ENCODE measurements at regions not wholly inside any gene's neighbourhood (a gene's known extent, or its start where the extent isn't known, plus 50 kb on each side); places are given as distances from the start of the nearest gene placed in this dataset.
A peak's percentile ranks its signal among the peaks of the same experiment; 100 is the strongest.

DNA sequence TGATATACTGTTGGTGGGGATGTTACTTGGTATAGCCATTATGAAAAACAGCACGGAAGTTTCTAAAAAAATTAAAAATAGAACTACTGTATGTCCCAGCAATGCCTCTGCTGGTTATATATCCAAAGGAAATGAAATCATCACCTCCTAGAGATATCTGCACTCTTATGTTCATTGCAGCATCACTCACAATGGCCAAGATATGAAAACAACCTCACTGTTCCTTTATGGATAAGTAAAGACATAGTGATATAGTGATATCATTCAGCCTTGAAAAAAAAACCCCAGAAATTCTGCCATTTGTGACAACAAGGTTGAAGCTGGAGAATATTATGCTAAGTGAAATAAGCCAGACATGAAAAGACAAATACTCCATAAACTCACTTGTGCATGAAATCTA, 543.8 kb upstream of the SLIT2 start:
- ATAC-seq (no peak), DNase-seq (no peak)
- intact Hi-C loops (cut with DNase I), result no loop called here
- Histone ChIP-seq H3K9me3 (ENCODE audit: control insufficient read depth, low read length) (no peaks in the 10 kb centered on the region), H3K4me3 (ENCODE audit: low read length) (no peak overlapping the region), H3K4me1 (ENCODE audit: control insufficient read depth, insufficient read depth, low read length) (no peaks in the 10 kb centered on the region), H3K27me3 (ENCODE audit: control insufficient read depth, insufficient read depth) (no peaks in the 10 kb centered on the region), H3K27ac (ENCODE audit: low read length) (no peak overlapping the region)
- 49% methylated on average over 1 of the region's 1 CpG for WGBS

DNA sequence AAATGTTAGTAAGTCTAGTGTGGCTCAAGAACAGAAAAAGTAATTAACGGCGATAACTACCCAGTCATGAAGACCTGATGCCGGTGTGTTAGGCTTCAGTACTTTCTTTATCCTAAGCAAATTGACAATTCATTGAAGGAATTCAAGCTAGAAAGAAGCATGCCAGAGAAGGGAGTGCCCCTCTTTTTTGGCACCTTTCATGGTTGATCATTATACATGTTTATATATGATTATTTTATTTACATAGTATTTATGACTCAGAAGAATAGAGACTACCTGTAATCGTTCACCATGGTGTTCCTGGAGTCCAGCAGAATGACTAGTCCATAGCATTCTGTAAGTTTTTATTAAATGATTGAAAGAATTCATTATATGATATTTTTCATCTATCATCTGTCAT, 548.3 kb upstream of the SLIT2 start:
- Histone ChIP-seq H3K27ac (ENCODE audit: low read length) (no peak overlapping the region), H3K4me3 (ENCODE audit: low read length) (no peak overlapping the region), H3K4me1 (ENCODE audit: control insufficient read depth, insufficient read depth, low read length) (no peaks in the 10 kb centered on the region), H3K9me3 (ENCODE audit: control insufficient read depth, low read length) (no peaks in the 10 kb centered on the region), H3K27me3 (ENCODE audit: control insufficient read depth, insufficient read depth) (no peaks in the 10 kb centered on the region)
- intact Hi-C loops (cut with DNase I), result no loop called here
- ATAC-seq, result no peak
- WGBS, result 92% methylated on average over 4 of the region's 4 CpGs
- DNase-seq, result no peak

DNA sequence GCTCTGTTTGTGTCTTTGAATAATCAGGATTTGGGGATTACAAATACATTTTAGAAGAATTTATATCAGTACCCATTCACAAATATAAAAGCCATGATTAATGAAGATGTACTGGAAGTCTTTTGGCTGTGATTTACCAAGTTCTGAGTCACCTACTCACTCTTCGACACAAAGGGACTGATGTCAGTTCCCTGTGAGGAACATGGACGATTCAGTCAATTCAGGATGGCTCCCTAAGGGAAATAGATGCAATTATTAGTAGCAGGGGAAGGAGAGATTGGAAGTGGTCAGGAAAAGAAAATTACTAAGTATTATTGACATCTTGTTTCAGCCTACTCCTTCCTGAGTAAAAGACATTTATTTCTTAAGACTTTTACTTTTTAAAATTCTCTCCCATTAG, 550.7 kb upstream of the SLIT2 start:
- intact Hi-C loops (cut with DNase I), result no loop called here
- no peaks in the 10 kb centered on the region for H3K4me1 ChIP-seq (ENCODE audit: control insufficient read depth, insufficient read depth, low read length)
- H3K27ac ChIP-seq (ENCODE audit: low read length), result no peak overlapping the region
- no peak for ATAC-seq
- no peak for DNase-seq
- 31% methylated on average over 2 of the region's 2 CpGs for WGBS
- no peaks in the 10 kb centered on the region for H3K27me3 ChIP-seq (ENCODE audit: control insufficient read depth, insufficient read depth)
- no peak overlapping the region for H3K4me3 ChIP-seq (ENCODE audit: low read length)
- no peaks in the 10 kb centered on the region for H3K9me3 ChIP-seq (ENCODE audit: control insufficient read depth, low read length)

DNA sequence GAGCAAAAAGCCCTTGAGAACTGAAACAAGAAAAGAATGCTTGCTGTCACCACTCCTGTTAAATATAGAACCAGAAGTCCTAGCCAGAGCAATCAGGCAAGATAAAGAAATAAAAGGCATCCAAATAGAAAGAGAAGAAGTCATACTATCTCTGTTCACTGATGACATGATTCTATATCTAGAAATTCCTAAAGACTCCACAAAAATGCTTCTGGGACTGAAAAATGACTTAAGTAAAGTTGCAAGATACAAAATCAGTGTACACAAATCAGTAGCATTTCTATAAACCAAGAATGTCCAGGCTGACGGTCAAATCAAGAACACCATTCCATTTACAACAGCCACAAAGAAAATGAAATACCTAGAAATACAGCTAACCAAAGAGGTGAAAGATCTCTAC, 552.7 kb upstream of the SLIT2 start:
- H3K27ac ChIP-seq (ENCODE audit: low read length), result no peak overlapping the region
- no peak for ATAC-seq
- no peak for DNase-seq
- no peak overlapping the region for H3K4me3 ChIP-seq (ENCODE audit: low read length)
- WGBS, result 61% methylated on average over 1 of the region's 1 CpG
- intact Hi-C loops (cut with DNase I), result no loop called here
- no peaks in the 10 kb centered on the region for H3K9me3 ChIP-seq (ENCODE audit: control insufficient read depth, low read length)
- peaks cover 3% of the 10 kb centered on the region for H3K4me1 ChIP-seq (ENCODE audit: control insufficient read depth, insufficient read depth, low read length)
- H3K27me3 ChIP-seq (ENCODE audit: control insufficient read depth, insufficient read depth), result no peaks in the 10 kb centered on the region

DNA sequence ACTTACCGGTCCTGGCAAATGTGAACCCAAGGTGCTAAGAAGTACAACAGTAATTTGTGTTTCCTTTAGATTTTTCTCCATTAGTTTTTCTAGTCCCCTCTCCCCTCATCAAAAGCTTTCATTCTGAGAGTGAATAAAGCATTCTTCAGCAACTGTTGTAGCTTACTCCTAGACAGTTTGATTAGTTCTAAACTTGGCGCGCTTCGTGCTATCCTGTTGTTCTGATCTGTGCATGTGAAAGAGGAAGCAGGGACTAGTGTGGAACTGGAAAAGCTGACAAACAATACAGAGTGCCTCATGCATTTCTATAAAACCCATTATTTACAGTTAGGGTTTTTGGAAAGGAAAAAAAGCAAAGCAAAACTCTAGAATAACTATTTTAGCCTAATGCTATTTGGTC, 556.9 kb upstream of the SLIT2 start:
- peak in 1 of 3 donors; percentile 29 for DNase-seq
- Histone ChIP-seq H3K27me3 (ENCODE audit: control insufficient read depth, insufficient read depth) (no peaks in the 10 kb centered on the region), H3K27ac (ENCODE audit: low read length) (no peak overlapping the region), H3K4me1 (ENCODE audit: control insufficient read depth, insufficient read depth, low read length) (peaks cover 3% of the 10 kb centered on the region), H3K4me3 (ENCODE audit: low read length) (no peak overlapping the region), H3K9me3 (ENCODE audit: control insufficient read depth, low read length) (no peaks in the 10 kb centered on the region)
- peak in 1 of 2 donors; percentile 41 for ATAC-seq
- WGBS, result 33% methylated on average over 4 of the region's 4 CpGs
- intact Hi-C loops (cut with DNase I), result no loop called here

DNA sequence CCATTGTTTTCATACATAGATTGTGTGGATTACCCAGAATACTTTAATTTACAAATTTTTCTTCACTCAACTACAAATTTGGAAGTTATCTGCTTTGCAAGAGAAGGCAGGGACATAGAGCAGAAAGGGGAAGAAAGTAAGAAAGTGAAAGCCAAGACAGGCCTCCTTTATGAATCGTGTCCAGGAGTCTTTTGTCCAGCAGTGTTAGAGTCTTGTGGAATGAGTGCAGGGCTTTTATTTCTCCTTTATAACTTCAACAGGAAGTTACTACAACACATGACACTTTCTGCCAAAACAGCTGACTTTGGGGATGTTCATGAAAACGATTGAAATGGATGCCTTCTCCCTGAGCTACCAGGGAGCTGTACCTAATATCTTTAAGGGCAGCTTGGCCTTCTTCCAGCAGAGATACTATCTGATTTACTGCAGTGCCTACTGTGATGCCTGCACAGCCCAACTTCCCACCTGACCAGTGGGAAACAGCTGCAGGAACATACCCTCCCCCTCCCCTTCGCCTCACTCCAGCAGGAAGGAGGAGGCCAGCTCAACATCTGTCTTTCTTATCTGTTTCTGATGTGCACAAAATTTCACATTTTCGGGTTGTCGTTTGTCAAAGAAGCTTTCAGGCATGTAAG, 557.7 kb upstream of the SLIT2 start:
- 33% methylated on average over 5 of the region's 5 CpGs for WGBS
- intact Hi-C loops (cut with DNase I), result no loop called here
- Histone ChIP-seq H3K9me3 (ENCODE audit: control insufficient read depth, low read length) (no peaks in the 10 kb centered on the region), H3K27ac (ENCODE audit: low read length) (no peak overlapping the region), H3K4me1 (ENCODE audit: control insufficient read depth, insufficient read depth, low read length) (peaks cover 3% of the 10 kb centered on the region), H3K27me3 (ENCODE audit: control insufficient read depth, insufficient read depth) (no peaks in the 10 kb centered on the region), H3K4me3 (ENCODE audit: low read length) (no peak overlapping the region)
- DNase-seq, result peak in 1 of 3 donors; percentile 18
- ATAC-seq, result peak; percentile 34 to 71

DNA sequence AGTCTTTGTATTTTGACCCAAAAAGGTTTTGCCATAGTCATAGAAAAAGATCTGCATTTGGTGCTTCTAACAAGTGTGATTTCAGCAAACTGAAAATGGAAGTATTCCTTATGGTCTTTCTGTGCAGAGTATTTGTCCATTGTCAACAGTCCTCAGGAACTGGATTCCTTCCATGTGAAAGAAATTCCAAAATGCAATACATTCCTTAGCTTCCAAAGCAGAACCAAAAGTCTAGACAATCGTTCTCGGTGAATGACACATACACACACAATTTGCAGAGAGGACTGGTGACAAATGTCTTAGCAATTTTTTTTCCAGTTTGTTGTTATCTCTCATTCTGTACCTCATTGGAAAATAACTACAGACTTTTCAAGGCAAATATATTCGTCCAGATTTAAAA, 562.2 kb upstream of the SLIT2 start:
- intact Hi-C loops (cut with DNase I), result no loop called here
- ATAC-seq (peak in 1 of 2 donors; percentile 54), DNase-seq (no peak)
- Histone ChIP-seq H3K4me3 (ENCODE audit: low read length) (no peak overlapping the region), H3K9me3 (ENCODE audit: control insufficient read depth, low read length) (no peaks in the 10 kb centered on the region), H3K4me1 (ENCODE audit: control insufficient read depth, insufficient read depth, low read length) (peaks cover 3% of the 10 kb centered on the region), H3K27me3 (ENCODE audit: control insufficient read depth, insufficient read depth) (no peaks in the 10 kb centered on the region), H3K27ac (ENCODE audit: low read length) (no peak overlapping the region)
- 39% methylated on average over 3 of the region's 3 CpGs for WGBS

DNA sequence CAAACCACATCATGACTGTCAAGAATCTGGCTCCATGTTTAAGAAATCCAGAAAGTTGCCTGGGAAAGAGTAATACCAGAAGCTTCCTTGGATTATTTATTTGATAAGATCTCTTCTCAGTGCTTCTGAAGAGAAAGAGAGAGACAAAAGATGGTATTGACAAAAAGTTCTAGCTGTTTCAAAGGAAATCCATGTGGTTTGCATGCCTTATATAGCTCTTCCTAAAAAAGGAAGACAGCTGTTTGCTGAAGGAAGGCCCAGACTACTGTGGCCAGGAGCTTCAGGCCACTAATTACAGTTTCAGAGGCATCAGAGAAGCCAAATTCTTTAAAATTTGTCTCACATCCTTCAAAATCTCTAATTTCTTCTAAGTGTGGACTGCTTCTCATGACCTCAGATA, 565.2 kb upstream of the SLIT2 start:
- no peaks in the 10 kb centered on the region for H3K27me3 ChIP-seq (ENCODE audit: control insufficient read depth, insufficient read depth)
- no peaks in the 10 kb centered on the region for H3K9me3 ChIP-seq (ENCODE audit: control insufficient read depth, low read length)
- DNase-seq (no peak), ATAC-seq (no peak)
- H3K27ac ChIP-seq (ENCODE audit: low read length), result no peak overlapping the region
- H3K4me1 ChIP-seq (ENCODE audit: control insufficient read depth, insufficient read depth, low read length), result no peaks in the 10 kb centered on the region
- intact Hi-C loops (cut with DNase I), result no loop called here
- no peak overlapping the region for H3K4me3 ChIP-seq (ENCODE audit: low read length)

DNA sequence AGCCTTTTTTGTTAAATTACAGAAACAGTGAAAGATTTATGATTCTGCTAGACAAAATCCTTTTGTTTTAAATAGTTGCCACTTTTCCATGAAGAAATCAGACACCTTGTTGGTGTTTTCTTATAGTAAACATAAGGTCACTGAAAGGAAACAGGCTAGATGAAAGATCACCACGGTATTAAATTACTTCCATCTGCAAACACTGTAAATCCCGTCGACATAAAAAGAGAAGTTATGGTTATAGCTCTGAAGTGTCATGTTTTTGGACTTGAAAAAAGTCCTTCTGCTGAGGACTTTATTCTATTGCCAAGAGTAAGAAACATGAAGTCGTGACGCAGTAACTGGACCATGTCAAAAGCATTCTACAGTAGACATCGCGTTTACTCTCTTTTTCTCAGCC, 567.6 kb upstream of the SLIT2 start:
- no peaks in the 10 kb centered on the region for H3K27me3 ChIP-seq (ENCODE audit: control insufficient read depth, insufficient read depth)
- no peak overlapping the region for H3K27ac ChIP-seq (ENCODE audit: low read length)
- H3K9me3 ChIP-seq (ENCODE audit: control insufficient read depth, low read length), result no peaks in the 10 kb centered on the region
- no peaks in the 10 kb centered on the region for H3K4me1 ChIP-seq (ENCODE audit: control insufficient read depth, insufficient read depth, low read length)
- no peak for DNase-seq
- ATAC-seq, result no peak
- 66% methylated on average over 7 of the region's 7 CpGs for WGBS
- H3K4me3 ChIP-seq (ENCODE audit: low read length), result no peak overlapping the region
- intact Hi-C loops (cut with DNase I), result no loop called here

DNA sequence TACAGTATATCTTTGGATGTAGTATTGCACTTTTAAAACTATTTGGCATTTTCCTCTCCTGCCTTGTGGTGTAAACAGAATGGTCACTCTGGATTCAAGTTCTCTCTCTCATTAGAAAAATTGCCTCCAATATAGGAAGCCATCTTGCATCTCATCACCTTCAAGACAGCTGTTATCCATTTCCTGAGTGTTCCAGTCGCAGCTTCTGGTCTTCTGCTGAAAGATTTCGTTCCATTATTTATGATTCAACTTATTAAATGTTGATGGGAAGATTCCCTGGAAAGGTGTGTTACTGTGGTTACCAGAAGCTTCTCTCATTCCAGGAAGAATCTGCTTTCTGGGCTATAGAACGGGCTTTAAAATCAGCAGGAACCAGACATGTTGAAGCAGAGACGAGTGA, 568.3 kb upstream of the SLIT2 start:
- Histone ChIP-seq H3K27me3 (ENCODE audit: control insufficient read depth, insufficient read depth) (no peaks in the 10 kb centered on the region), H3K27ac (ENCODE audit: low read length) (no peak overlapping the region), H3K9me3 (ENCODE audit: control insufficient read depth, low read length) (no peaks in the 10 kb centered on the region), H3K4me3 (ENCODE audit: low read length) (no peak overlapping the region), H3K4me1 (ENCODE audit: control insufficient read depth, insufficient read depth, low read length) (no peaks in the 10 kb centered on the region)
- DNase-seq (no peak), ATAC-seq (no peak)
- 54% methylated on average over 4 of the region's 4 CpGs for WGBS
- intact Hi-C loops (cut with DNase I), result no loop called here

DNA sequence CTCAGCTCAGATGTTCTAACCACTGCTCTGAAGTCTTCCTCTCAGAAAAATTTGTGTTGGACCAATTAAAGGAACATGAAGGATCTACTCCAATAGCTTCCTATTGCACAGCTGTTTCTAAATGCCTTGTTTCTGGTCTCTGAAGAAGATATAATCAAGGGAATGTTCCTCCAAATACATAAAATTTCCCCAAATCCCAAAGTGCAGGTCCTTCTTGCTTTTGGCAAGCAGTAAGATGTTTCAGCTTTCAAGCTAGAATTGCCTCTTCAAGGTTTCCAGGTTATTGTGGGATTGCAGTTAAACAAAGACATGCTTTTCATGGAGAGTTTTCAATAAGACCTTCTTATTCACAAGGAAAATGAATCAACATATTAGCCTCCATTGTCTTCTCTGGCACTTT, 574.5 kb upstream of the SLIT2 start:
- Histone ChIP-seq H3K27ac (ENCODE audit: low read length) (no peak overlapping the region), H3K4me3 (ENCODE audit: low read length) (no peak overlapping the region), H3K9me3 (ENCODE audit: control insufficient read depth, low read length) (no peaks in the 10 kb centered on the region), H3K27me3 (ENCODE audit: control insufficient read depth, insufficient read depth) (no peaks in the 10 kb centered on the region), H3K4me1 (ENCODE audit: control insufficient read depth, insufficient read depth, low read length) (no peaks in the 10 kb centered on the region)
- no peak for ATAC-seq
- intact Hi-C loops (cut with DNase I), result no loop called here
- no peak for DNase-seq

DNA sequence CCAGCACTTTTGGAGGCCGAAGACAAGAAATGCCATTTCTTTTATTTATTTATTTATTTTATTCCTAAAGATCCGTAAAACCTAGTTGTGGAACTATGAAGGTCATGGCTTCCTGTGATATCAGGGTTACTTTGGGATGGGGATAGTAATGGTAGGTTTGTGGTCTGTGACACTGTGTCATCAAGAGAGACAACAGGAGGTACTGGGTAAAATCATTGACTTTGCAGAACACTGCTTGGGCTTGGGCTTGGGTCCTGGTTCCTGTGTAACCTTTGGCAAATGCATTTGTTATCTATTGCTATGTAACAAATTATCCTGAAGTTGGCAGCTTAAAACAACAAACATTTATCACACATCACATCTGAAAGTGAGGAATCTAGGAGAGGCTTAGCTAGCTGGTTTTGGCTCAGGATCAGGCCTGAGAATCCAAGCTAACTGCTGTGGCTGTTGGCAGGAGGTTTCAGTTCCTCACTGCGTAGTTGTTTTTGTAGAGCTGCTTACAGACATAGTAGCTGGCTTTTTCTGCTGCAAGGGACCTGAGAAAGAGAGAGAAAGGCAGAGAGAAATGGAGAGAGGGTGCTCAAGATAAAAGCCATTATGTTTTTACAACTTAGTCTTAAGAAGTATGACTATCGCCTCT, 576.4 kb upstream of the SLIT2 start:
- peak; percentile 16 to 62 (median 26) for DNase-seq
- 78% methylated on average over 4 of the region's 4 CpGs for WGBS
- H3K27ac ChIP-seq (ENCODE audit: low read length), result no peak overlapping the region

More for the DNA sequence above, 576.4 kb upstream of the SLIT2 start:
- no peaks in the 10 kb centered on the region for H3K4me1 ChIP-seq (ENCODE audit: control insufficient read depth, insufficient read depth, low read length)
- H3K27me3 ChIP-seq (ENCODE audit: control insufficient read depth, insufficient read depth), result no peaks in the 10 kb centered on the region
- ATAC-seq, result peak in 1 of 2 donors; percentile 83
- intact Hi-C loops (cut with DNase I), result no loop called here
- H3K4me3 ChIP-seq (ENCODE audit: low read length), result no peak overlapping the region
- H3K9me3 ChIP-seq (ENCODE audit: control insufficient read depth, low read length), result no peaks in the 10 kb centered on the region

Data from right cardiac atrium (tissue), 5 donors.